IPS-15b (cell line): ENCODE measurements at regions not wholly inside any gene's neighbourhood (a gene's known extent, or its start where the extent isn't known, plus 50 kb on each side); places are given as distances from the start of the nearest gene placed in this dataset.
"Not testable (repeated sequence)": the region's sequence is repeated elsewhere in the genome, so short reads cannot be mapped to it uniquely, and the experiment has no call there.

Experiments
- H3K27me3 ChIP-seq: one replicate; pipeline ENCODE4 v1.6.1; 2013; ENCODE audit warnings: low read length; ENCODE audit not compliant: control insufficient read depth, insufficient read depth
- H3K36me3 ChIP-seq: one replicate; pipeline ENCODE4 v1.6.1; 2013; ENCODE audit warnings: low read length; ENCODE audit not compliant: control insufficient read depth, insufficient read depth
- H3K4me1 ChIP-seq: one replicate; pipeline ENCODE4 v1.6.1; 2013; ENCODE audit warnings: mild to moderate bottlenecking, low read length; ENCODE audit not compliant: control insufficient read depth, insufficient read depth
- H3K4me3 ChIP-seq: one replicate; pipeline ENCODE4 v1.5.1; 2013; ENCODE audit warnings: low read depth, low read length
- H3K9ac ChIP-seq: one replicate; pipeline ENCODE4 v1.6.1; 2013; ENCODE audit warnings: low read depth, mild to moderate bottlenecking, low read length
- H3K9me3 ChIP-seq: one replicate; pipeline ENCODE4 v1.6.1; 2013; ENCODE audit warnings: mild to moderate bottlenecking, low read length; ENCODE audit not compliant: control insufficient read depth, insufficient read depth

DNA sequence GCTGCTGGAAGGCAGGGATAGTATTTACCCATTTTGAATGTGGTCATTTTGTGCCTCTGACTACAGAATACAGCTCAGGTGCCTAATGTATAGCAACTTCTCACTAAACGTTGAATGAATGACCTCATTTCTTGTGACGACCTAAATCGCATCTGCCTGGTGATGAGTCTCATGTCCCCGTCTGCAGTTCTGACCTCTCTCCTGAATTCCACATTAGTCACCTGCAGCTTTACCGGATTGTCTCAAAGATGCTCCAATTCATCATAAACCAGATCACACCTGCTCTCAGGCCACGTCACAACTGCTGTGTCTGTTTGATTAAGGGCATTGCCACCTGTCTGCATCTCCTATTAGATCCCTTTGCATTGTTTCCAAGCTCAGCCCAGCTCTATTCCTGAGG, 133.6 kb upstream of the MYT1L start:
- Histone ChIP-seq H3K36me3 (no peaks in the 10 kb centered on the region), H3K4me1 (no peaks in the 10 kb centered on the region), H3K27me3 (no peaks in the 10 kb centered on the region), H3K9me3 (no peaks in the 10 kb centered on the region), H3K9ac (no peak overlapping the region), H3K4me3 (no peak overlapping the region)

GRCh38 chr2:2464094-2464493, 133.0 kb upstream of the MYT1L start:
- H3K9me3 ChIP-seq = no peaks in the 10 kb centered on the region
- no peak overlapping the region for H3K4me3 ChIP-seq
- no peaks in the 10 kb centered on the region for H3K4me1 ChIP-seq
- H3K9ac ChIP-seq = no peak overlapping the region
- no peaks in the 10 kb centered on the region for H3K36me3 ChIP-seq
- H3K27me3 ChIP-seq = no peaks in the 10 kb centered on the region

GRCh38 chr2:2456721-2457120, 125.6 kb upstream of the MYT1L start:
- no peaks in the 10 kb centered on the region for H3K36me3 ChIP-seq
- H3K9ac ChIP-seq = no peak overlapping the region
- H3K4me3 ChIP-seq = no peak overlapping the region
- H3K27me3 ChIP-seq = no peaks in the 10 kb centered on the region
- H3K4me1 ChIP-seq = no peaks in the 10 kb centered on the region
- no peaks in the 10 kb centered on the region for H3K9me3 ChIP-seq

DNA sequence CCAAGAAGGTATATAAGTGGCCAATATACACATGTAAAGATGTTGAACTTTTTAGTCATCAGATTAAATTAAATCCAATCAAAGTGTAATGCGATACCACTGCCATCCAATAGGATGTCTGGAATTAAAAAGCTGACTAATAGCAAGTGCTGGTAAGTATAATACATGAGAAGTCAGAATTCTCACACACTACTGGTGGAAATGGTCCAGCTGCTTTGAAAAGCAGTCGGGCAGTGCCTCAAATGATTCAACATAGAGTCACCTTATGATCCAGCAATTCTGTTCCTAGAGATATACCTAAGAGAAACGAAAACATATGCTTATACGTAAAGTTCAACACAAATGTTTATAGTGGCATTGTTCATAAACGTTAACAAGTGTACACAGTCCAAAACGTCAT, 124.1 kb upstream of the MYT1L start:
- H3K4me3 ChIP-seq = no peak overlapping the region
- H3K9me3 ChIP-seq = no peaks in the 10 kb centered on the region
- no peaks in the 10 kb centered on the region for H3K36me3 ChIP-seq
- no peak overlapping the region for H3K9ac ChIP-seq
- no peaks in the 10 kb centered on the region for H3K27me3 ChIP-seq
- no peaks in the 10 kb centered on the region for H3K4me1 ChIP-seq

GRCh38 chr2:2452961-2453360, 121.9 kb upstream of the MYT1L start:
- H3K27me3 ChIP-seq = no peaks in the 10 kb centered on the region
- no peaks in the 10 kb centered on the region for H3K9me3 ChIP-seq
- no peaks in the 10 kb centered on the region for H3K36me3 ChIP-seq
- H3K4me3 ChIP-seq = no peak overlapping the region
- no peaks in the 10 kb centered on the region for H3K4me1 ChIP-seq
- H3K9ac ChIP-seq = no peak overlapping the region

GRCh38 chr2:2451275-2451674, 120.2 kb upstream of the MYT1L start:
- not testable (repeated sequence) for H3K36me3 ChIP-seq, H3K4me1 ChIP-seq, H3K27me3 ChIP-seq, H3K9me3 ChIP-seq, H3K4me3 ChIP-seq, H3K9ac ChIP-seq

DNA sequence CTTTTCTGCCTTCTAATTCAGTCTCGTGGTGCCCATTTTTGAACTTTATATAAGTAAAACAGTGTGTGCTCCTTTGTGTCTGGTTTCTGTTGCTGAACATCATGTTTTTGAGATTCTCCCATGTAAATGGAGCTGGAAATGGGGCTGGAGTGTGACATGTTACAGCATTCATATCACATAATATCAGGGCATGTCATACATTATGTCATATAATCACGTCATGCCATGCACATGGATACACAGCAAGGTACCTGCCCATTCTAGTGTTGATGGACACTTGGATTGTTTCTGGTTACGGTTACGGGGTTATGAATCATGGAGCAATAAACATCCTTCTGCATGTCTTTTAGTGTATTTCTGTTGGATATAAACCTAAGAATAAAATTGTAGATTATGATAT, 117.1 kb upstream of the MYT1L start:
- no peak overlapping the region for H3K4me3 ChIP-seq
- no peak overlapping the region for H3K9ac ChIP-seq
- H3K9me3 ChIP-seq = no peaks in the 10 kb centered on the region
- no peaks in the 10 kb centered on the region for H3K27me3 ChIP-seq
- no peaks in the 10 kb centered on the region for H3K4me1 ChIP-seq
- H3K36me3 ChIP-seq = no peaks in the 10 kb centered on the region

DNA sequence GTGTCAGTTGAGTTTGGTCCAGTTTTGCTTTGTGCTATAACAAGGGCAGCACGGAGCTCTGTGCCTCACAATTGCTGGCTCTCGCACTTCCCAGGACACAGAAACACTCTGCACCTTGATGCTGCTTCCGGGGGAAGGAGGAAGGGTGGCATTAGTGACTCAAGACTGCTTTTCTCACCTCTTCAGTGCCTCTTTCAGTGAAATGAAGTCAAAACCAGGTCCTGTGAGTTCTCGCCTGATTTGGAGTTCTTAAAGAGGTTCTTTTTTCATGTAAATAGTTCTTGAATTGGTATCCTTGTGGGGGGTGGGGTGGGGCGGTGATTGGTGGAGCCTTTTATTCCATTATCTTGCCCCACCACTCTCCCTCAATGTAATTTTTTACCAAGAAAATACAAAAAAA, 91.5 kb upstream of the MYT1L start:
- no peaks in the 10 kb centered on the region for H3K36me3 ChIP-seq
- peaks cover 6% of the 10 kb centered on the region for H3K4me1 ChIP-seq
- no peak overlapping the region for H3K9ac ChIP-seq
- no peak overlapping the region for H3K4me3 ChIP-seq
- H3K27me3 ChIP-seq = no peaks in the 10 kb centered on the region
- H3K9me3 ChIP-seq = no peaks in the 10 kb centered on the region

DNA sequence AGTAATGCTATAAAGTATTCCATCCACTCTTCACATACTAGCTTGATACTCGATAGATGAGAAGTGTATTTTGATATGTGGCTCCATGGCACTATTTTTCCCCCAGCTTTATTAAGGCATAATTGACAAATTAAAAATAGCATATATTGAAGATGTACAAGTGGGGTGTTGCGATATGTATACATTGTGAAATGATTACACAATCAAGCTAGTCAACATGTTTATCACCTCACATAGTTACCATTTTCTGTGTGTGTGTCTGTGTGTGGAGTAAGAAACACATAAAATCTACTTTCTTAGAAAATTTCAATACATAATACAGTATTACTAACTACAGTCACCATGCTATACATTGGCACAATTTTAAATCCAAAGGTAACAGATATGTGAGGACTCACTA, 82.5 kb upstream of the MYT1L start:
- Histone ChIP-seq H3K36me3 (no peaks in the 10 kb centered on the region), H3K9ac (no peak overlapping the region), H3K4me3 (no peak overlapping the region), H3K4me1 (no peaks in the 10 kb centered on the region), H3K27me3 (no peaks in the 10 kb centered on the region), H3K9me3 (no peaks in the 10 kb centered on the region)

DNA sequence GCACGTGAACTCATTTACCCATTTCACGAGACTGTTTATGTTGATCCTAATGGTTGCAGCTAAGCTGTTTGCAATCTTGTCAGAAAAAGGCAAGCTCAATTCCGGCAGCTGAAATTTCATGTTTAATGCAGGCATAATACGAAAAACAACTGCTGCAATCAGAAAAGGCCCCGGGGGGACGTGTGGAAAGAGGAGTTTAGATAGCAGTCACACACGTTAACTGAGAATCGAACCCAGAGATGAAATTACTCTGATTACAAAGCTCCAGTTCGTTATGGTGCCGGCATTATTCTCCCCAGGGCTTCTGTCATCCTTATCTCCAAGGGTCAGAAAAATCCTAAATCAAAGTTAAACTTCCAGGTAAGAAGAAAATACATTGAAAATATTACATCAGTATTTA, 79.9 kb upstream of the MYT1L start:
- no peaks in the 10 kb centered on the region for H3K4me1 ChIP-seq
- H3K9me3 ChIP-seq = no peaks in the 10 kb centered on the region
- no peak overlapping the region for H3K9ac ChIP-seq
- no peaks in the 10 kb centered on the region for H3K27me3 ChIP-seq
- H3K36me3 ChIP-seq = no peaks in the 10 kb centered on the region
- no peak overlapping the region for H3K4me3 ChIP-seq

GRCh38 chr2:2409481-2409880, 78.4 kb upstream of the MYT1L start:
- H3K36me3 ChIP-seq = no peaks in the 10 kb centered on the region
- no peaks in the 10 kb centered on the region for H3K4me1 ChIP-seq
- H3K9ac ChIP-seq = no peak overlapping the region
- H3K27me3 ChIP-seq = no peaks in the 10 kb centered on the region
- H3K9me3 ChIP-seq = no peaks in the 10 kb centered on the region
- H3K4me3 ChIP-seq = no peak overlapping the region

DNA sequence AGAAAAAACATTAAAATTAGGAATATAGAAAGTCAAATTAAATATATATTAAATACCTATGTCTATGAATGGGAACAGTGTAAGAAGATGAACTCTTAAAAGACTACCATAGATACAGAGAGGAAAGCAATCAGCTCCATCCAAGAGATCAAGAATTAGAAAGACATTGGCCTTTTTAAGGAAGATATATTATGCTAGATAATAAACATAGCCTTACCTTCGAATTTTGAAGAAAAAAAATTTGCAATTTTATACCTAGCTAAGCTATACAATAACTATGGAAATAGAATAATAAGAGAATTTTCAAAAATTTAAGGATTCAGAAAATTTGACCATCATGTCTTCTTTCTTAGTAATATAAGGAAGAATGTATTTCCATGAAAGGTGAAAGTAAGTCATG, 74.7 kb upstream of the MYT1L start:
- Histone ChIP-seq H3K36me3 (no peaks in the 10 kb centered on the region), H3K9me3 (no peaks in the 10 kb centered on the region), H3K9ac (no peak overlapping the region), H3K4me1 (no peaks in the 10 kb centered on the region), H3K4me3 (no peak overlapping the region), H3K27me3 (no peaks in the 10 kb centered on the region)
